ENCODE measurements at regions not wholly inside any gene's neighbourhood (a gene's known extent, or its start where the extent isn't known, plus 50 kb on each side); places are given as distances from the start of the nearest gene placed in this dataset.

GRCh38 chr2:133942398-133942797 lies 311.5 kb upstream of the MGAT5 start:
- DNase-seq (ENCODE audit: low spot score) = no peak

DNA sequence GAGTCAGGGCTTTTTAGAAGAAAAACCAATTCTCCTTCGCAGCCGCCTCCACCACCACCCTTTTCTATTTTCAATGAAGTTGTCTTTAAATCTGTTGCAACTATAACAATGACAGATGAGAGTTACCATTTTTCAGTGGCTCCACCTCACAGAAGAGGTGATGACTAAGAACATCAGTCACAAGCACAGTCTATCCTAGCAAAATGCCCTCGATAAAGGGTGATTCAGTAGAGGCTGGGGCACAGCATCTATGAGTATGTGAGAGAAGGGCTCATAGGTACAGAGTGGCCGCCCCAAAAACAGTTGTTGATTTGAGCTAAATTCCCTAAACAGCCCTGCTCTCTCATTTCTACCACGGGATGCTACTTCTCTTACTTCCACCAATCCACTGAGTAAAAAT lies 310.8 kb upstream of the MGAT5 start:
- DNase-seq (ENCODE audit: low spot score) = no peak

- DNase-seq (ENCODE audit: low spot score) = no peak
These were observed 308.8 kb upstream of the MGAT5 start for GRCh38 chr2:133945089-133945488.

- no peak for DNase-seq (ENCODE audit: low spot score)
These were observed 306.8 kb upstream of the MGAT5 start for GRCh38 chr2:133947057-133947456.

- DNase-seq (ENCODE audit: low spot score) = no peak
These were observed 305.1 kb upstream of the MGAT5 start for GRCh38 chr2:133948610-133949290.

DNA sequence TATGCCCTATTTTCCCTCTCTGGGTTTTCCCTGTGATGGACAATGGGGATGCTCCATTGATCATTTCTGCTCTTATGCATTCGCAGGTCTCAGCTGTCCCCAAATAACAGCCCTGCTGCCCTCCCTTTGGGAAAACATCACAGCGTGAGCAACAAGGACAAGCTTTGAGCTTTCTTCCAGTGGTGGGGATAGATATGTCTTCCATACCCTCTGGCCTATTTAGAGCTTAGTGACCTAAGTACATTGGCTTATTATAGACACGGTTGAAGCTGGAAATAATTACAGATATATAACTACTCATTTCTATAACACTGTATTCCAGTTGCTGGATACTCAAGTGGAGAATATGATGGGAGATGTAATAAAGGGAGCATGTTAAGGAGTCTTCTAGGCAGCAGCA lies 304.3 kb upstream of the MGAT5 start:
- no peak for DNase-seq (ENCODE audit: low spot score)

DNA sequence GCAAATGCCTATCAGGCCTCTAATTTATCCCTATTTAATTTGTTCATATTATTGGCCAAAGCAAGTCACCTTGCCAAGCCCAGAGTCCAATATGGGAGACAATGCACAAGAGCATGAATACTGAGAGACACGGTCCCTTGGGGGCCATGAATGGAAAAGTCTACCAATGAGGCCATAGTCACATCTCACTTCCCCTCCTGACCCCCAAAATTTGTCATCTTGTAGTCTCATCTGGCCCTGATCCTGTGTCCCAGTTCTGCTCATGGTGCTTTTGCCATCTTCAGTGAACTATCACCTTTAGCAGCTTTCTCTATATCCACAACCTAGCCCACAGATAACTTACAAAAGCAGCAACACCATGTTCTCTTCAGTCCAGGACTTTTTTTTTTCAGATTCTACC lies 302.7 kb upstream of the MGAT5 start:
- DNase-seq (ENCODE audit: low spot score) = no peak

- DNase-seq (ENCODE audit: low spot score) = no peak
These were observed 301.5 kb upstream of the MGAT5 start for GRCh38 chr2:133952420-133952819.

GRCh38 chr2:133952896-133953295 lies 301.0 kb upstream of the MGAT5 start:
- DNase-seq (ENCODE audit: low spot score) = no peak

DNA sequence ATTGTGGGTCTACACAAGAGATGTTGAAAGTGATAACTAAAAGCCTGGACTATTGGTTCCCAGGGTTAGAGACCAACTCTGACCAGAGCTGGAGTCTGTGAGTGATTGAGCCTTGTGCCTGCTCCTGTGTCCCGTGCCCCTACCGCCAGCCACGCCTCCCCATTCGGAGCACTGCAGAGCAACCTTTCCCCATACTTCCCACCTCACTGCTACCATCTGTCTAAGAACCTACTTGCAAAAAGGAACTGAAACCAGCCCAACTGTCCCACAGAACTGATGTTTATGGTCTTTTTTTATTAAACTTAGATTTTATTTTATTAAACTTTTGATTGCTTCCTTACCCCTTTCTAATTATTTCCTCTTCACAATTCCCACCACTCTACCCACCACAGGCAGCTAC lies 300.3 kb upstream of the MGAT5 start:
- no peak for DNase-seq (ENCODE audit: low spot score)

DNA sequence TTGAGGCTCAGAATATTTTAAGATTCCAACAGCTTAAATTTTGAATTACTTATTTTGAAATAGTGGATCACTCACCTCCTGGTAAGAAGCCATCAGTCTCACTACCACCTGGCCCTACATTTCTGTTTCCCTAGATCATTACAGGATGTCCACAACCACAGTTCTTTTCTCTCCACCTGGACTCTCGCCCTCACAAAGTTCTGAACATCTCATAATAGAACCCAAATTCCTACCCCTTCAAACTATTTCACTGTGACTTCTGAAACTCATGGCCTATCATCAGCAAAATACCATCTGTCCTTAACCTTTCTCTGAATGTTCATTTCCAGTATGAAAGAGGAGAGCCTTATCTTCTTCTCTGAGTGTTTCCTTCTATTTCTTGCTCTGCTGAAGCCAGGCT lies 299.2 kb upstream of the MGAT5 start:
- no peak for DNase-seq (ENCODE audit: low spot score)

- no peak for DNase-seq (ENCODE audit: low spot score)
These were observed 298.7 kb upstream of the MGAT5 start for GRCh38 chr2:133955169-133955568.

DNA sequence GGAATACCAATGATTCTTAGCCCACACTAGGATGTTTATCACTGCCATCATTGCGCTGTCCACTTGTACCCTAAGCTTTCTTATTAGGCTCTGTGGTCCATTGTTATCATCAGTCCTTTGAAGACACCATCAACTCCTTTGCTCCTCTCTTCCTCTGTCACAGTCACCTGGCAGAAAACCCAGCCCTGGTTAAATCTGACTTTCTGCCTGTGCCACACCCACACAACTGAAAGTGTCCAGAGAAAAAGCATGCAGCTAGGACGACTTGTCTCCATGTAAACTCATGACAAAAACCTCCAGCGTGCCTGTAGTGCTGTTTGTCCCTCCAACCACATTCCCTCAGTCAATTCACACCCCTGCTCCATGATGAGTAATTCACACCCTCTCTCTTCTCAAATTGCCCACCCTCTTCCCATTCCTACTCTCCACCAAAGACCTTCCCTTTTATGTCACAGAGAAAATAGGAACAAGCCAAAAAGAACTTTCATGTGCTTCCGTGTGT lies 297.4 kb upstream of the MGAT5 start:
- DNase-seq (ENCODE audit: low spot score) = no peak

DNA sequence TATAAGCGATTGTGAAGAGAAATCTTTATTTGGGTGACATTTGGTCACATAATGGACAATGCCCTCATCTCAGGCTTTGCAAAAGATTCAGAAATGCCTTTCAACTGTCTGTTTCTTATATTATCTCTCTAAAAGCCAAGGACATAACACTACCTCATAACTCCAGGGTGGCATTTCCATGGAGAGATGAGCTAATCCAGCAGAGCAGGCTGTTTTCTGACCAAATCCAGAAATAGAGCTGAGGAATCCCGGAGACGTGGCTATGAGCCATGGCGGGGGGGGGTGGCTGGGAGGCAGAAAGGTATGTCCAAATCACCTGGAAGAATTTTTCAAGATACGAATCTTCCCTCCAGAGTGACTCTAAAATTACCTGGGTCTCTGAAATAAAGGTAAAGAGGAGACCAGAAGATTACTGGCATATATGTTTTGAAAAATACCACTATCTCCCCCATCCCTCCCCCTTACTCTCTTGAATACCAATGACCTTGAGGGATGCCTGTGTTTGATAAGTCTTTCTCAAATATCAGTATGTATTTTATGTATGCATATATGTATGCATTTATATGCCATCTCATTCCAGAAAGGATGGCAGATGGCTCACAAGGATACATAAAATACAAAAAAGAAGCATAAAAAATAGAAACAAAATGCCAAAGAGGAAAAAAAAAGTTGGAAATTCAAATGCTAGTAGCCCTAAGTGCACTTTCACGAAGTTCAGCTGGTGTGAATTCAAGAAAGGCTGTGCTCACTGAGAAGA lies 296.0 kb upstream of the MGAT5 start:
- no peak for DNase-seq (ENCODE audit: low spot score)

GRCh38 chr2:133959066-133959465 lies 294.8 kb upstream of the MGAT5 start:
- DNase-seq (ENCODE audit: low spot score) = no peak

GRCh38 chr2:133966720-133967304 lies 287.1 kb upstream of the MGAT5 start:
- no peak for DNase-seq (ENCODE audit: low spot score)

GRCh38 chr2:133967326-133967725 lies 286.5 kb upstream of the MGAT5 start:
- no peak for DNase-seq (ENCODE audit: low spot score)

DNA sequence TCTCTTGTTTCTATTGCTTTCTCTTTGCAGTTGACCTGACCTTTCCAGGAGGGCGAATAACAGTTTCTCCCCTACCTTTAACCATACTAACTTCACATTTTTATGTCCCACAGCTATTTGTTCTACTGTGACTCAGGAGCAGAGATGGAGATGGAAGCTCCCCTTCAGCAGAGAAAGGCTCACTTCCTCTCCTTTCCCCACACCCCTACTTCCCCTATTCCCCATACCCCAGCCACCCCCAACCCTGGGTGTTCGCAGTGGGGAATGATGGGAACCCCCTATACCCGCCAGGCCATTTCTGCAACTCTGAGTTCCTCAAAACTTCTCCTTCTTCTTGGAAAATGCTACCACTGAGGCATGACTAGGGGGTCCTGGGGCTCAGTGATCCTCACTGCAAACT lies 285.4 kb upstream of the MGAT5 start:
- DNase-seq (ENCODE audit: low spot score) = no peak

- DNase-seq (ENCODE audit: low spot score) = no peak
These were observed 283.2 kb upstream of the MGAT5 start for GRCh38 chr2:133970641-133971040.

- DNase-seq (ENCODE audit: low spot score) = no peak
These were observed 281.6 kb upstream of the MGAT5 start for GRCh38 chr2:133972297-133972696.

DNA sequence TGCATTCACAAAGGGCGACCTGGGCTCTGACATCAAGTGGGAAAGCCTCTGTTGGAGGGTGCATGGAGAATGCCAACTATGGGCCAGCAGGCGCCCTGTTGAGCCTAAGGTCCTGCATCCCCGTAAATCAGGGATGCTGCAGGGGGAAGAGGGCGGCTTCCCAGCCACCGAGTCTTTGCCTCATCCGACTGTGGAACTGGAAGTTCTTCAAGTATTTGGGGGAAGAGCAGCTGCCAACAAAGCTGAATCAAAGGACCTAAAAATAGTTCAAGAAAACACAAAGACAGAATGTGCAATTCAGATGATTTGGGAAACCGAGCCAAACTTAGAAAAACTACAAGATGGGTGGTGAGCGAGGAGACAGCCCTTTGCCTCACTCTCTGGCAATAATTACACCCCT lies 281.1 kb upstream of the MGAT5 start:
- no peak for DNase-seq (ENCODE audit: low spot score)

- DNase-seq (ENCODE audit: low spot score) = no peak
These were observed 279.5 kb upstream of the MGAT5 start for GRCh38 chr2:133974353-133974752.

- no peak for DNase-seq (ENCODE audit: low spot score)
These were observed 278.7 kb upstream of the MGAT5 start for GRCh38 chr2:133975135-133975534.

All from hematopoietic multipotent progenitor cell treated with erythropoietin and hydrocortisone succinate and interleukin-3 and kit ligand, for 15 days (in vitro differentiated cells).